ENCODE measurements at regions not wholly inside any gene's neighbourhood (a gene's known extent, or its start where the extent isn't known, plus 50 kb on each side); places are given as distances from the start of the nearest gene placed in this dataset.

- DNase-seq, result no peak
Observed at GRCh38 chr12:25058012-25058411, 109.1 kb upstream of the BCAT1 start.

- DNase-seq, result no peak
Observed at GRCh38 chr12:25056486-25057130, 107.7 kb upstream of the BCAT1 start.

GRCh38 chr12:25056011-25056410 is 107.1 kb upstream of the BCAT1 start:
- no peak for DNase-seq

GRCh38 chr12:25054783-25055144 is 105.9 kb upstream of the BCAT1 start:
- DNase-seq, result no peak

GRCh38 chr12:25054076-25054782 is 105.3 kb upstream of the BCAT1 start:
- no peak for DNase-seq

- peak; percentile 27 to 54 for DNase-seq
Observed at GRCh38 chr12:25052914-25053211, 104.0 kb upstream of the BCAT1 start.

- peak; percentile 95 for DNase-seq
Observed at GRCh38 chr12:25052196-25052913, 103.5 kb upstream of the BCAT1 start.

- peak; percentile 30 to 48 for DNase-seq
Observed at GRCh38 chr12:25051656-25052195, 102.8 kb upstream of the BCAT1 start.

- no peak for DNase-seq
Observed at GRCh38 chr12:25051171-25051570, 102.3 kb upstream of the BCAT1 start.

GRCh38 chr12:25045869-25046268 is 97.0 kb upstream of the BCAT1 start:
- no peak for DNase-seq

GRCh38 chr12:25041006-25041741 is 92.3 kb upstream of the BCAT1 start:
- DNase-seq, result no peak

- no peak for DNase-seq
Observed at GRCh38 chr12:25040593-25040992, 91.7 kb upstream of the BCAT1 start.

GRCh38 chr12:25034676-25035075 is 85.8 kb upstream of the BCAT1 start:
- no peak for DNase-seq

GRCh38 chr12:25025951-25026490 is 77.1 kb upstream of the BCAT1 start:
- no peak for DNase-seq

- no peak for DNase-seq
Observed at GRCh38 chr12:25025260-25025659, 76.4 kb upstream of the BCAT1 start.

- DNase-seq, result no peak
Observed at GRCh38 chr12:25023808-25024207, 74.9 kb upstream of the BCAT1 start.

GRCh38 chr12:25020621-25021243 is 71.8 kb upstream of the BCAT1 start:
- DNase-seq, result no peak

- DNase-seq, result no peak
Observed at GRCh38 chr12:25018146-25018545, 69.2 kb upstream of the BCAT1 start.

- DNase-seq, result no peak
Observed at GRCh38 chr12:25017336-25017735, 68.4 kb upstream of the BCAT1 start.

GRCh38 chr12:25014961-25015360 is 66.1 kb upstream of the BCAT1 start:
- no peak for DNase-seq

GRCh38 chr12:25013061-25013460 is 64.2 kb upstream of the BCAT1 start:
- no peak for DNase-seq

GRCh38 chr12:25009496-25010092 is 60.7 kb upstream of the BCAT1 start:
- no peak for DNase-seq
